ENCODE measurements at regions not wholly inside any gene's neighbourhood (a gene's known extent, or its start where the extent isn't known, plus 50 kb on each side); places are given as distances from the start of the nearest gene placed in this dataset.

DNA sequence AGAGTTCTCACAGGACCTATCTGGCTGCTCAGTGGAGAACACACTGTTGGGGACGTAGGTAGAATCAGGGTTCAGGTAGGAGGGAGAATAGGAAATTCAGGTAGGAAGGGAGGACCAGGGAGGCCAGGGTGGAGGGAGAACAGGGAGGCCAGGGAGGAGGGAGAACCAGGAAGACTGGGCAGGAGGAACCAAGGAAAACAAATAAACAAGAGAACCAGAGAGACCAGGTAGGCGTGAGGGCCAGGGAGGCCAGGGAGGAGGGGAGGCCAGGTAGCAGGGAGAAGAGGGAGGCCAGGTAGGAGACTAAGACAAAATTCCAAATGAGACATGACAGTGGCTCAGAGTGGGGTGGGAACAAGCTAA is 337.6 kb downstream of the EIPR1 start:
- FAIRE-seq (no peak), ATAC-seq (no peak), DNase-seq (ENCODE audit: extremely low read depth in 1 of 4, low spot score in 3 of 4) (no peak)
- no peaks in the 10 kb centered on the region for H3K36me3 ChIP-seq (ENCODE audit: control insufficient read depth, insufficient read depth, low read length)
- CTCF ChIA-PET (ENCODE audit: low intra/inter-chr PET ratio) = no interaction called here
- no peaks in the 10 kb centered on the region for H3K9me3 ChIP-seq (replicated peaks; ENCODE audit: control insufficient read depth, insufficient read depth, low read depth, low read length)
- H3K79me2 ChIP-seq (ENCODE audit: control insufficient read depth, insufficient read depth, low read length) = no peaks in the 10 kb centered on the region
- no peak overlapping the region for H3K27ac ChIP-seq (ENCODE audit: extremely low read depth, low read depth, low read length)
- no peaks in the 10 kb centered on the region; the same call in 1 of the 2 replicates for H4K20me1 ChIP-seq (replicated peaks; ENCODE audit: control insufficient read depth, insufficient read depth, low read length)
- BruUV-seq (replicated peaks) = no TSS peak
- H2AFZ ChIP-seq (ENCODE audit: low read depth, low read length) = no peak overlapping the region
- no peaks in the 10 kb centered on the region; a peak in 1 of 5 replicates for H3K4me1 ChIP-seq (replicated peaks in 1 of 2; ENCODE audit: control insufficient read depth in 2 of 2, insufficient read depth in 2 of 2, low read length in 2 of 2)
- H3K4me2 ChIP-seq (ENCODE audit: insufficient read depth, low read length) = no peak overlapping the region
- 0% methylated on average over 2 of the region's 2 CpGs for WGBS (ENCODE audit: insufficient coverage, low coverage, missing lambda C conversion rate)
- in situ Hi-C loops (cut with MboI) (no loop called here), intact Hi-C loops (cut with micrococcal nuclease) (no loop called here)
- no peak overlapping the region for H3K4me3 ChIP-seq
- H3K27me3 ChIP-seq (ENCODE audit: control insufficient read depth in 2 of 2, insufficient read depth in 2 of 2, low read length in 2 of 2) = peaks cover 45 to 92% of the 10 kb centered on the region in 2 experiments
- H3K9ac ChIP-seq (ENCODE audit: insufficient read depth in 1 of 2, low read depth in 2 of 2, low read length in 2 of 2) = no peak overlapping the region
- POLR2A ChIA-PET = no interaction called here
- no peak for TF ChIP-seq SIRT6 (IDR thresholded peaks at IDR 0.05; ENCODE audit: low read depth, low read length)
- no peak for TF ChIP-seq PCBP2 (IDR thresholded peaks at IDR 0.05; ENCODE audit: low read depth, low read length, poor library complexity, severe bottlenecking)
- TF ChIP-seq FOXK2 (conservative IDR thresholded peaks at IDR 0.05 in 1 of 2, IDR thresholded peaks at IDR 0.05 in 1 of 2; ENCODE audit: low read depth in 2 of 2) = no peak
- no peak for TF ChIP-seq POU5F1 (IDR thresholded peaks at IDR 0.05; ENCODE audit: borderline replicate concordance, low read depth, low read length, partially characterized antibody)
- TF ChIP-seq BCOR (IDR thresholded peaks at IDR 0.05) = no peak
- no peak for TF ChIP-seq BHLHE40 (IDR thresholded peaks at IDR 0.05; ENCODE audit: low read length)
- no peak for TF ChIP-seq SMAD4 (CRISPR knock-in tag; conservative IDR thresholded peaks at IDR 0.05)
- no peak for TF ChIP-seq TARDBP (IDR thresholded peaks at IDR 0.05)
- TF ChIP-seq HIVEP1 (CRISPR knock-in tag; IDR thresholded peaks at IDR 0.05) = no peak
- no peak for TF ChIP-seq ARNT (IDR thresholded peaks at IDR 0.05)
- TF ChIP-seq RFX5 (IDR thresholded peaks at IDR 0.05; ENCODE audit: low read depth, low read length) = no peak
- no peak for TF ChIP-seq EP400 (IDR thresholded peaks at IDR 0.05)
- TF ChIP-seq, protein P1, sequence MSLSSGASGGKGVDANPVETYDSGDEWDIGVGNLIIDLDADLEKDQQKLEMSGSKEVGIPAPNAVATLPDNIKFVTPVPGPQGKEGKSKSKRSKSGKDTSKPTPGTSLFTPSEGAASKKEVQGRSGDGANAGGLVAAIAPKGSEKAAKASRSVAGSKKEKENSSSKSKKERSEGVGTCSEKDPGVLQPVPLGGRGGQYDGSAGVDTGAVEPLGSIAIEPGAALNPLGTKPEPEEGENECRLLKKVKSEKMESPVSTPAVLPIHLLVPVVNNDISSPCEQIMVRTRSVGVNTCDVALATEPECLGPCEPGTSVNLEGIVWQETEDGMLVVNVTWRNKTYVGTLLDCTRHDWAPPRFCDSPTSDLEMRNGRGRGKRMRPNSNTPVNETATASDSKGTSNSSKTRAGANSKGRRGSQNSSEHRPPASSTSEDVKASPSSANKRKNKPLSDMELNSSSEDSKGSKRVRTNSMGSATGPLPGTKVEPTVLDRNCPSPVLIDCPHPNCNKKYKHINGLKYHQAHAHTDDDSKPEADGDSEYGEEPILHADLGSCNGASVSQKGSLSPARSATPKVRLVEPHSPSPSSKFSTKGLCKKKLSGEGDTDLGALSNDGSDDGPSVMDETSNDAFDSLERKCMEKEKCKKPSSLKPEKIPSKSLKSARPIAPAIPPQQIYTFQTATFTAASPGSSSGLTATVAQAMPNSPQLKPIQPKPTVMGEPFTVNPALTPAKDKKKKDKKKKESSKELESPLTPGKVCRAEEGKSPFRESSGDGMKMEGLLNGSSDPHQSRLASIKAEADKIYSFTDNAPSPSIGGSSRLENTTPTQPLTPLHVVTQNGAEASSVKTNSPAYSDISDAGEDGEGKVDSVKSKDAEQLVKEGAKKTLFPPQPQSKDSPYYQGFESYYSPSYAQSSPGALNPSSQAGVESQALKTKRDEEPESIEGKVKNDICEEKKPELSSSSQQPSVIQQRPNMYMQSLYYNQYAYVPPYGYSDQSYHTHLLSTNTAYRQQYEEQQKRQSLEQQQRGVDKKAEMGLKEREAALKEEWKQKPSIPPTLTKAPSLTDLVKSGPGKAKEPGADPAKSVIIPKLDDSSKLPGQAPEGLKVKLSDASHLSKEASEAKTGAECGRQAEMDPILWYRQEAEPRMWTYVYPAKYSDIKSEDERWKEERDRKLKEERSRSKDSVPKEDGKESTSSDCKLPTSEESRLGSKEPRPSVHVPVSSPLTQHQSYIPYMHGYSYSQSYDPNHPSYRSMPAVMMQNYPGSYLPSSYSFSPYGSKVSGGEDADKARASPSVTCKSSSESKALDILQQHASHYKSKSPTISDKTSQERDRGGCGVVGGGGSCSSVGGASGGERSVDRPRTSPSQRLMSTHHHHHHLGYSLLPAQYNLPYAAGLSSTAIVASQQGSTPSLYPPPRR (CRISPR knock-in tag; IDR thresholded peaks at IDR 0.05; ENCODE audit: borderline replicate concordance) = no peak
- H3K9me1 ChIP-seq (ENCODE audit: control insufficient read depth, insufficient read depth, low read length) = no peaks in the 10 kb centered on the region

Data from K562 (cell line).